Endothelial cell of umbilical vein (primary cell): ENCODE measurements at regions not wholly inside any gene's neighbourhood (a gene's known extent, or its start where the extent isn't known, plus 50 kb on each side); places are given as distances from the start of the nearest gene placed in this dataset.

Source experiments
- BruUV-seq: library from RNA; stranded (reverse); fragments of 400-500 nt; replicated peaks from 2 replicates; lab custom pipeline; 2021; lab: Mats Ljungman, UMichigan
- CTCF ChIA-PET: fragments of 300-600, 350-600 bp; sonication (Branson Sonifier 250); formaldehyde crosslinking; loops from one replicate; lab custom pipeline; 2021; ENCODE audit warnings: antibody characterized with exemption, inconsistent platforms; lab: Charles Lee
- POLR2A ChIA-PET: fragments of 300-600, 350-600 bp; sonication (Branson Sonifier 250); formaldehyde crosslinking; loops from one replicate; lab custom pipeline; 2021; ENCODE audit warnings: antibody characterized with exemption, inconsistent platforms; lab: Charles Lee
- DNase-seq: peaks from one replicate; pipeline ENCODE4 v3.0.0-alpha.2; 2011; ENCODE audit warnings: low read depth, low spot score
- FAIRE-seq: peaks from 2 replicates; lab custom pipeline; 2011; peaks lifted over from hg19 to GRCh38; lab: Jason Lieb, UNC
- H2AFZ ChIP-seq: 2 replicates; pipeline ENCODE4 v1.6.0; 2012; ENCODE audit warnings: low read depth, low read length, control low read depth, inconsistent platforms
- H3K27ac ChIP-seq: 2 replicates; pipeline ENCODE4 v1.5.1; 2011; ENCODE audit warnings: low read depth, mild to moderate bottlenecking, control low read depth, low read length, moderate library complexity; ENCODE audit not compliant: insufficient read depth
- H3K27me3 ChIP-seq, 2 experiments: 2 replicates each; pipeline versions ENCODE4 v1.6.0 to v1.6.1; 2011; ENCODE audit warnings: low read length in 2 of 2, mixed read lengths in 1 of 2; ENCODE audit not compliant: control insufficient read depth in 2 of 2, insufficient read depth in 2 of 2
- H3K36me3 ChIP-seq, 2 experiments: 2 replicates in 1 of 2; 3 replicates in 1 of 2; pipeline ENCODE4 v1.5.1; 2011; ENCODE audit warnings: low read length in 2 of 2, mild to moderate bottlenecking in 1 of 2, moderate library complexity in 1 of 2; ENCODE audit not compliant: control insufficient read depth in 2 of 2, insufficient read depth in 2 of 2; ENCODE audit errors: extremely low read depth in 1 of 2
- H3K4me1 ChIP-seq: 3 replicates; pipeline ENCODE4 v1.5.1; 2011; ENCODE audit warnings: mild to moderate bottlenecking, low read length; ENCODE audit not compliant: control insufficient read depth, insufficient read depth; ENCODE audit errors: extremely low read depth
- H3K4me2 ChIP-seq: 2 replicates; pipeline ENCODE4 v1.6.1; 2011; ENCODE audit warnings: low read length, control low read depth, mixed read lengths; ENCODE audit not compliant: insufficient read depth
- H3K4me3 ChIP-seq, 3 experiments: fragments of 200-600 bp in 1 of 3; sonication (generic), shearing (Covaris generic) in 1 of 3; replicated peaks in 1 of 3; 2 replicates each; pipeline ENCODE4 v1.5.1; 2011 to 2016; ENCODE audit warnings: control low read depth in 3 of 3, low read length in 3 of 3, mild to moderate bottlenecking in 2 of 3, inconsistent platforms in 1 of 3, low read depth in 1 of 3, moderate library complexity in 1 of 3; ENCODE audit not compliant: insufficient read depth in 1 of 3
- H3K79me2 ChIP-seq: 2 replicates; pipeline ENCODE4 v1.6.0; 2012; ENCODE audit warnings: low read length, inconsistent platforms; ENCODE audit not compliant: control insufficient read depth, insufficient read depth
- H3K9ac ChIP-seq: replicated peaks from 2 replicates; pipeline ENCODE3; 2011; ENCODE audit warnings: low read length, control low read depth; ENCODE audit not compliant: insufficient read depth; ENCODE audit errors: extremely low read depth
- H3K9me1 ChIP-seq: replicated peaks from 3 replicates; pipeline ENCODE4 v1.6.0; 2011; ENCODE audit warnings: mild to moderate bottlenecking, low read length; ENCODE audit not compliant: control insufficient read depth, insufficient read depth; ENCODE audit errors: extremely low read depth
- H3K9me3 ChIP-seq: replicated peaks from 2 replicates; pipeline ENCODE4 v1.5.1; 2012; ENCODE audit warnings: low read length, inconsistent platforms; ENCODE audit not compliant: control insufficient read depth, insufficient read depth
- H4K20me1 ChIP-seq: replicated peaks from 2 replicates; pipeline ENCODE3; 2011; ENCODE audit warnings: mild to moderate bottlenecking, low read length; ENCODE audit not compliant: control insufficient read depth, insufficient read depth; ENCODE audit errors: extremely low read depth
- EZH2 ChIP-seq: IDR thresholded peaks from 2 replicates; pipeline ENCODE4 v1.6.1; 2012; ENCODE audit warnings: borderline replicate concordance, low read depth, mild to moderate bottlenecking, moderate library complexity, low read length, inconsistent platforms; ENCODE audit not compliant: severe bottlenecking
- FOS ChIP-seq: IDR thresholded peaks from 2 replicates; pipeline ENCODE4 v1.6.1; 2011; ENCODE audit warnings: mild to moderate bottlenecking, low read length, moderate library complexity, borderline replicate concordance; ENCODE audit not compliant: insufficient read depth
- GATA2 ChIP-seq: IDR thresholded peaks from 2 replicates; pipeline ENCODE4 v1.7.0; 2011; ENCODE audit warnings: low read depth, mild to moderate bottlenecking, moderate library complexity, mixed read lengths, low read length; ENCODE audit not compliant: insufficient read length, insufficient read depth
- JUN ChIP-seq: IDR thresholded peaks from 2 replicates; pipeline ENCODE4 v1.6.1; 2011; ENCODE audit warnings: borderline replicate concordance, low read depth; ENCODE audit not compliant: insufficient read length, insufficient read depth
- MYC ChIP-seq: IDR thresholded peaks from one replicate; pipeline ENCODE4 v1.6.1; 2011; ENCODE audit warnings: mild to moderate bottlenecking, low read depth, low read length
- POLR2A ChIP-seq: IDR thresholded peaks from 2 replicates; pipeline ENCODE4 v1.6.1; 2012; ENCODE audit warnings: low read depth, mild to moderate bottlenecking, control low read depth, low read length
- POLR2AphosphoS5 ChIP-seq: IDR thresholded peaks from 2 replicates; pipeline ENCODE4 v1.6.1; 2012; ENCODE audit warnings: low read depth, mild to moderate bottlenecking, control low read depth, low read length, moderate library complexity; ENCODE audit not compliant: insufficient read depth
- dilution Hi-C: fragments of 300-500 bp; cut with MboI; formaldehyde crosslinking; loops from one replicate; pipeline ENCODE4 v1.15.0; 2019; ENCODE audit warnings: low sequenced_read_pairs; ENCODE audit not compliant: extremely low pct_ligation_motif_present
- intact Hi-C: fragments of 100-400 bp; cut with micrococcal nuclease; formaldehyde crosslinking; loops from one replicate; pipeline ENCODE4 v1.10.0; 2022
- TF ChIP-seq, protein P1 (sequence below): IDR thresholded peaks from 2 replicates; pipeline ENCODE4 v1.6.1; 2011; ENCODE audit not compliant: insufficient read depth, insufficient read length
- TF ChIP-seq, protein P2 (sequence below), 2 donors: IDR thresholded peaks; 1 replicate in 1 of 2; 2 replicates in 1 of 2; pipeline ENCODE4 v1.5.1; 2011; ENCODE audit warnings: low read length in 2 of 2, mild to moderate bottlenecking in 2 of 2, moderate library complexity in 2 of 2, control low read depth in 1 of 2, inconsistent platforms in 1 of 2, low read depth in 1 of 2; ENCODE audit not compliant: insufficient read depth in 1 of 2; ENCODE audit errors: extremely low read depth in 1 of 2

DNA sequence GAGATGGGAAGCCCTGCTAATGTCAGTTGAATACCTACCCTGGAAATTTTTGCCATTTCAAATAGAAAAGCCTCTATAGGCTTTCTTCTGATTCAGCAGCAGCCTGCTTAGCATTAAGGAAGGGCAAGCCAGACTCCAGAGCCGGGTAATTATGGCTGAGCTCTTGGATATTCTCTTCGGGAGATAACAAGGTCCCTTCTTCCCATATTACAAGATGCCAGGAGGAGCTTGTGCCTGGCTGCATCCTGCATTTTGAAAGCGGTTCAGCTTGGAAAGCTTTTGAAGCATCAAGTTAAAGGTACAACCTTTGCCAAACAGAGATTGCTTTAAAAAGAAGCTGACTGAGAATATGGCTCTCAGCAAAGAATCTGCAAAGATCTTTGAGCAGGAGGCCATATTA is 399.6 kb upstream of the RPS6KA3 start:
- TF ChIP-seq EZH2: no peak
- TF ChIP-seq POLR2AphosphoS5: no peak
- no peak for TF ChIP-seq MYC
- no peak for TF ChIP-seq POLR2A
- TF ChIP-seq, protein P1, sequence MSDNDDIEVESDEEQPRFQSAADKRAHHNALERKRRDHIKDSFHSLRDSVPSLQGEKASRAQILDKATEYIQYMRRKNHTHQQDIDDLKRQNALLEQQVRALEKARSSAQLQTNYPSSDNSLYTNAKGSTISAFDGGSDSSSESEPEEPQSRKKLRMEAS: no peak
- no peaks in the 10 kb centered on the region for H3K9me3 ChIP-seq
- dilution Hi-C loops: no loop called here
- H3K27me3 ChIP-seq: no peaks in the 10 kb centered on the region
- no peak overlapping the region for H3K9ac ChIP-seq
- H4K20me1 ChIP-seq: no peaks in the 10 kb centered on the region
- ChIA-PET POLR2A (no interaction called here), CTCF (no interaction called here)
- BruUV-seq: no TSS peak
- no peak for DNase-seq
- no peak overlapping the region for H3K27ac ChIP-seq
- no peak for FAIRE-seq
- no peaks in the 10 kb centered on the region for H3K4me1 ChIP-seq
- H3K4me2 ChIP-seq: no peak overlapping the region
- no peak overlapping the region for H2AFZ ChIP-seq
- H3K9me1 ChIP-seq: no peaks in the 10 kb centered on the region
- no peaks in the 10 kb centered on the region for H3K36me3 ChIP-seq
- no peaks in the 10 kb centered on the region for H3K79me2 ChIP-seq
- intact Hi-C loops: no loop called here
- no peak overlapping the region for H3K4me3 ChIP-seq

DNA sequence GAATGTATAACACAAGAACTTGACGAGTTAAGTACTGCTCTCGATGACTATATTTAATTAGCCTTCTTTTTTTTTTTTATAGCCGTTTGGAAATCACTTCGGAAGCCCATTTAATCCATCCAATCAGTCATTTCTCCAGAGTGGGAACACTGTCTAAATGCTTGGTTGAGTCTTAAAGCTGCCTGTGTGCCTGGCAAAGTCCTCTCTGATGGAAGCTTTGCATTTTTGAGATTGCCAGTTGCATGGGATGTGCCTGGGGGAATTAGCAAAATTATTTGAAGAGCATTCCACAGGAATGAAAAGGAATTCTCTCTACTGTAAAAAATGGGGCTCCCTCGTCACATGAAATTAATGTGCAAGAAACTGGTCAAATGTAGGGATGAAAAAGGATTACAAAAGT is 398.8 kb upstream of the RPS6KA3 start:
- dilution Hi-C loops: no loop called here
- no TSS peak for BruUV-seq

More for the DNA sequence above, 398.8 kb upstream of the RPS6KA3 start:
- POLR2A ChIA-PET: no interaction called here
- no peaks in the 10 kb centered on the region for H3K4me1 ChIP-seq
- no peaks in the 10 kb centered on the region for H3K9me3 ChIP-seq
- no peak for FAIRE-seq
- TF ChIP-seq POLR2AphosphoS5 (no peak), EZH2 (no peak), MYC (no peak), GATA2 (no peak), JUN (no peak), POLR2A (no peak), FOS (no peak)
- TF ChIP-seq, protein P1: no peak
- TF ChIP-seq, protein P2, sequence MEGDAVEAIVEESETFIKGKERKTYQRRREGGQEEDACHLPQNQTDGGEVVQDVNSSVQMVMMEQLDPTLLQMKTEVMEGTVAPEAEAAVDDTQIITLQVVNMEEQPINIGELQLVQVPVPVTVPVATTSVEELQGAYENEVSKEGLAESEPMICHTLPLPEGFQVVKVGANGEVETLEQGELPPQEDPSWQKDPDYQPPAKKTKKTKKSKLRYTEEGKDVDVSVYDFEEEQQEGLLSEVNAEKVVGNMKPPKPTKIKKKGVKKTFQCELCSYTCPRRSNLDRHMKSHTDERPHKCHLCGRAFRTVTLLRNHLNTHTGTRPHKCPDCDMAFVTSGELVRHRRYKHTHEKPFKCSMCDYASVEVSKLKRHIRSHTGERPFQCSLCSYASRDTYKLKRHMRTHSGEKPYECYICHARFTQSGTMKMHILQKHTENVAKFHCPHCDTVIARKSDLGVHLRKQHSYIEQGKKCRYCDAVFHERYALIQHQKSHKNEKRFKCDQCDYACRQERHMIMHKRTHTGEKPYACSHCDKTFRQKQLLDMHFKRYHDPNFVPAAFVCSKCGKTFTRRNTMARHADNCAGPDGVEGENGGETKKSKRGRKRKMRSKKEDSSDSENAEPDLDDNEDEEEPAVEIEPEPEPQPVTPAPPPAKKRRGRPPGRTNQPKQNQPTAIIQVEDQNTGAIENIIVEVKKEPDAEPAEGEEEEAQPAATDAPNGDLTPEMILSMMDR (IDR thresholded peaks at IDR 0.05; ENCODE audit: extremely low read depth in 1 of 2, insufficient read depth in 1 of 2, low read depth in 1 of 2, low read length in 2 of 2): no peak
- no peaks in the 10 kb centered on the region for H3K36me3 ChIP-seq
- no peak overlapping the region for H3K27ac ChIP-seq
- no peaks in the 10 kb centered on the region for H3K79me2 ChIP-seq
- H3K4me3 ChIP-seq: no peak overlapping the region
- H2AFZ ChIP-seq: no peak overlapping the region
- H3K27me3 ChIP-seq: no peaks in the 10 kb centered on the region
- no peak overlapping the region for H3K4me2 ChIP-seq
- H3K9me1 ChIP-seq: no peaks in the 10 kb centered on the region
- H4K20me1 ChIP-seq: no peaks in the 10 kb centered on the region
- CTCF ChIA-PET: no interaction called here
- DNase-seq: no peak
- H3K9ac ChIP-seq: no peak overlapping the region
- intact Hi-C loops: no loop called here
